ENCODE measurements at regions not wholly inside any gene's neighbourhood (a gene's known extent, or its start where the extent isn't known, plus 50 kb on each side); places are given as distances from the start of the nearest gene placed in this dataset.

DNA sequence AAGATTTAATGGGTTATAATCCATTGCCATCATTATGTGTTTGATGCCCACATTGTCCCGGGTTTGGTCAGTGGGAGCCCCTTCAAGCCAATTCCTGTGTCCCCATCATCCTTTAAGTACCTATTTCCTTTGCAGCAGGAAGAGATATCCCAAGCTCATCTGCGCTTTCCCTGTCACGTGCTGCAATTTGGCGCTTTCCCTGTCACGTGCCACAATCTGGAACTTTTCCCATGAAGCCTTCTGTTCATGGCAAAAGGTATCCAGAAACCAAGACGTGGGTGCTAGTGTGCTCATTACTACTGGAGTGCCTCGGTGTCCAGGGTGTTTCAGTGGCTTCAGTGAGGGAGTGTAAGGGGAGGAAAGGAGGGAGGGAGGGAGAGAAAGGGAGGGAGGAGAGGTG, 168.5 kb downstream of the NPIPB11 start:
- TF ChIP-seq, protein P1, sequence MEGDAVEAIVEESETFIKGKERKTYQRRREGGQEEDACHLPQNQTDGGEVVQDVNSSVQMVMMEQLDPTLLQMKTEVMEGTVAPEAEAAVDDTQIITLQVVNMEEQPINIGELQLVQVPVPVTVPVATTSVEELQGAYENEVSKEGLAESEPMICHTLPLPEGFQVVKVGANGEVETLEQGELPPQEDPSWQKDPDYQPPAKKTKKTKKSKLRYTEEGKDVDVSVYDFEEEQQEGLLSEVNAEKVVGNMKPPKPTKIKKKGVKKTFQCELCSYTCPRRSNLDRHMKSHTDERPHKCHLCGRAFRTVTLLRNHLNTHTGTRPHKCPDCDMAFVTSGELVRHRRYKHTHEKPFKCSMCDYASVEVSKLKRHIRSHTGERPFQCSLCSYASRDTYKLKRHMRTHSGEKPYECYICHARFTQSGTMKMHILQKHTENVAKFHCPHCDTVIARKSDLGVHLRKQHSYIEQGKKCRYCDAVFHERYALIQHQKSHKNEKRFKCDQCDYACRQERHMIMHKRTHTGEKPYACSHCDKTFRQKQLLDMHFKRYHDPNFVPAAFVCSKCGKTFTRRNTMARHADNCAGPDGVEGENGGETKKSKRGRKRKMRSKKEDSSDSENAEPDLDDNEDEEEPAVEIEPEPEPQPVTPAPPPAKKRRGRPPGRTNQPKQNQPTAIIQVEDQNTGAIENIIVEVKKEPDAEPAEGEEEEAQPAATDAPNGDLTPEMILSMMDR (IDR thresholded peaks at IDR 0.05), result no peak
- TF ChIP-seq EP300 (IDR thresholded peaks at IDR 0.05), result no peak
